ENCODE measurements at regions not wholly inside any gene's neighbourhood (a gene's known extent, or its start where the extent isn't known, plus 50 kb on each side); places are given as distances from the start of the nearest gene placed in this dataset.

GRCh38 chr4:114273238-114273637, 293.8 kb upstream of the ARSJ start:
- in situ Hi-C loops (cut with MboI; ENCODE audit: low pct_unique_long_range_greater_than_20kb, low sequenced_read_pairs, unreplicated experiment), result no loop called here
- no peak for TF ChIP-seq CTCF (IDR thresholded peaks at IDR 0.05; ENCODE audit: extremely low read depth, insufficient read depth, missing control alignments)
- no peak for DNase-seq (ENCODE audit: low spot score)

DNA sequence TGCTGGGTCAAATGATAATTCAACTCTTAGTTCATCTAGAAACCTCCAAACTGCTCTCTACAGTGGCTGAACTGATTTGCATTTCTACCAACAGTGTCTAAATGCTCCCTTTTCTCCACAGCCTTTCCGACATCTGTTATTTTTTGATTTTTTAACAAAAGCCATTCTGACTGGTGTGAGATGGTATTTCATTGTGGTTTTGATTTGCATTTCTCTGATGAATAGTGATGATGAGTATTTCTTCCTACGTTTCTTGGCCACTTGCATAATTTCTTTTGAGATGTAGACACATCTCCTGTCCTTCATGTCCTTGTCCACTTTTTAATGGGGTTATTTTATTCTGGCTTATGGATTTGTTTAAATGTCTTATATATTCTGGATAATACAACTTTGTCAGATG, 298.2 kb upstream of the ARSJ start:
- DNase-seq (ENCODE audit: low spot score), result no peak
- no peak for TF ChIP-seq CTCF (IDR thresholded peaks at IDR 0.05; ENCODE audit: extremely low read depth, insufficient read depth, missing control alignments)
- in situ Hi-C loops (cut with MboI; ENCODE audit: low pct_unique_long_range_greater_than_20kb, low sequenced_read_pairs, unreplicated experiment), result no loop called here

- in situ Hi-C loops (cut with MboI; ENCODE audit: low pct_unique_long_range_greater_than_20kb, low sequenced_read_pairs, unreplicated experiment), result no loop called here
- TF ChIP-seq CTCF (IDR thresholded peaks at IDR 0.05; ENCODE audit: extremely low read depth, insufficient read depth, missing control alignments), result no peak
- DNase-seq (ENCODE audit: low spot score), result no peak
Measured at GRCh38 chr4:114279066-114279465, 299.6 kb upstream of the ARSJ start.

DNA sequence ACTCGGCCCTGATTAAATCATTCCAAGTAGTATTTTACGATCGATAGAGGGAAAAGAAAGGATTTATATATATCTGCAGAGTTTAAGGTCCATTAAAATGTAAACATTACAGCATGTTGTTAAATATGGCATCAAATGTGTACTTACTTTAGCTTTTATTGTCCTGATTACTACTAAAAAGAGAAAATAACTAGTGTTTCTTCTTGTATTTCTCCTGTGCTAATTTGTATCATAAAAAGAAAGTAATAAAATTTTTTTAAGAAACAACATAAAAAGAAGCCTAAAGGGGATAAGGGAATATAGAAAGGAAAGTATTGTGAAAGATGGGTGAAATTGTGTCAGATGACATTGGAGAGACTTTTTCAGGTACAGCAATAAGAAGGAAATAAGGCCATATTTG, 300.3 kb upstream of the ARSJ start:
- in situ Hi-C loops (cut with MboI; ENCODE audit: low pct_unique_long_range_greater_than_20kb, low sequenced_read_pairs, unreplicated experiment), result no loop called here
- no peak for TF ChIP-seq CTCF (IDR thresholded peaks at IDR 0.05; ENCODE audit: extremely low read depth, insufficient read depth, missing control alignments)
- no peak for DNase-seq (ENCODE audit: low spot score)

DNA sequence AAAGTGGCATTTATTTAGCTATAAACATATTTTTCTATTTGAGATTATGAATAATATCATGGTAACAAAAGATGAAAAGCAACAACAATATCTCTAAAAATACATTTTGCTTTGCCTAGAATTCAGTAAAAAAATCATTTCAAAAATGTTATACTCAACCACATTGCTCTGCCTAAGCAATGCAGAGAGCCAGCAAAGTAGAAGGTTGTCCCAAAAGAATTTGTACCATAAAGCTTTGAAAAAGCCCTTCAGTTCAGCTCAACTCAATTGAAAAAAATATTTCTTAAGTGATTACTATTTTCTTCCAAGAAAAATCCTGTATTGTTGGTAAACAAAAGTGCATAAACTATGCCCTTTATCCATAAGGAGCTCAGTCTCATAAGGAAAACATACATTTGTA, 301.2 kb upstream of the ARSJ start:
- in situ Hi-C loops (cut with MboI; ENCODE audit: low pct_unique_long_range_greater_than_20kb, low sequenced_read_pairs, unreplicated experiment), result no loop called here
- no peak for TF ChIP-seq CTCF (IDR thresholded peaks at IDR 0.05; ENCODE audit: extremely low read depth, insufficient read depth, missing control alignments)
- DNase-seq (ENCODE audit: low spot score), result no peak

DNA sequence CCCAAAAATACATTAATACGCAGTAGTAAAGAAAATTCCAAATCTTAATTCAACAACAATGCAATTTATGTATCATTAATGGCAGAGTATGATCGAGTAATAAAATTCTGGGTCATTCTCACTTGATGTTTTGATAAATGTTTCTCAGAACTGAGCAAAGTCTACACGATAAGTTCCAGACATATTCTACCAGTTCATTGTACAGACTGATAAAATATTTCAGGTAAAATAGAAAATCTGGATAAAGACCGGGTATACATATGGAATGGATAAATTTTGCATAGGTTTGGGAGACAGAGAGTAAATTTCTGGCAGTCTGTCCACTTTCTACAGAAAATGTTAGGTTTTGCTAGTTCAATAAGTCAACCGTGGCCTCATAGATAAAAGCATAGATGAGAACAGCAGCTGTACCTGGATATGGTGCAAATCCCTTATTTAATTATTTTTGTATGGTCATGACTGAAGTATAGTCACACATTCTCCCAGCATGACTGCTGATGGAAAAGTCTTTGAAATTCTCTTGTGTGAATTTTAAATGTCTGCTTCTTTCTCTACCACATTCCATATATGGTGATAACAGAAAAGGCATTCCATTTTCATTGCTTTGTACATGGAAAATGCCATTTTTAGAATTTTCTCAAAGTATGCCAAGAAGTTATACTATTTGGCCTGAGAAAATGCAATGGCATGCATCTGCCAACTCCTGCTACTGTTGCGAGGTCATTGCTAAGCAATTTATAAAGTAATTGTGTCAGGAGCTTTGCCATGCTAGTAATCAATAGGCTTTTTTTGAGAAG, 301.9 kb upstream of the ARSJ start:
- no peak for DNase-seq (ENCODE audit: low spot score)
- in situ Hi-C loops (cut with MboI; ENCODE audit: low pct_unique_long_range_greater_than_20kb, low sequenced_read_pairs, unreplicated experiment), result no loop called here
- TF ChIP-seq CTCF (IDR thresholded peaks at IDR 0.05; ENCODE audit: extremely low read depth, insufficient read depth, missing control alignments), result no peak

Data from GM13977 (cell line).